HG02798 (cell line): ENCODE measurements at regions not wholly inside any gene's neighbourhood (a gene's known extent, or its start where the extent isn't known, plus 50 kb on each side); places are given as distances from the start of the nearest gene placed in this dataset.
A peak's percentile ranks its signal among the peaks of the same experiment; 100 is the strongest.

Experiments
- ATAC-seq: cut with Tn5 transposase; IDR thresholded peaks from one replicate; pipeline ENCODE4 v1.9.1; 2021; ENCODE audit warnings: mild to moderate bottlenecking; ENCODE audit not compliant: unreplicated experiment, poor library complexity

- ATAC-seq, result no peak
Measured at GRCh38 chr18:2351126-2351850, 220.0 kb downstream of the METTL4 start.

- no peak for ATAC-seq
Measured at GRCh38 chr18:2354292-2354691, 217.0 kb downstream of the METTL4 start.

GRCh38 chr18:2356906-2357305, 214.4 kb downstream of the METTL4 start:
- ATAC-seq, result no peak

GRCh38 chr18:2360861-2361260, 210.4 kb downstream of the METTL4 start:
- no peak for ATAC-seq

GRCh38 chr18:2368102-2368501, 203.2 kb downstream of the METTL4 start:
- no peak for ATAC-seq

GRCh38 chr18:2376707-2377106, 194.6 kb downstream of the METTL4 start:
- ATAC-seq, result no peak

GRCh38 chr18:2380101-2380500, 191.2 kb downstream of the METTL4 start:
- ATAC-seq, result no peak

GRCh38 chr18:2381539-2381938, 189.8 kb downstream of the METTL4 start:
- ATAC-seq, result peak; percentile 43

GRCh38 chr18:2387588-2387987, 183.7 kb downstream of the METTL4 start:
- no peak for ATAC-seq

- no peak for ATAC-seq
Measured at GRCh38 chr18:2390158-2390557, 181.1 kb downstream of the METTL4 start.

GRCh38 chr18:2391470-2391869, 179.8 kb downstream of the METTL4 start:
- no peak for ATAC-seq

- no peak for ATAC-seq
Measured at GRCh38 chr18:2392446-2392845, 178.9 kb downstream of the METTL4 start.

- ATAC-seq, result no peak
Measured at GRCh38 chr18:2394684-2395083, 176.6 kb downstream of the METTL4 start.

- peak; percentile 70 for ATAC-seq
Measured at GRCh38 chr18:2395427-2396161, 175.7 kb downstream of the METTL4 start.

GRCh38 chr18:2396162-2396505, 175.2 kb downstream of the METTL4 start:
- ATAC-seq, result peak; percentile 35

GRCh38 chr18:2400701-2401196, 170.6 kb downstream of the METTL4 start:
- no peak for ATAC-seq

- ATAC-seq, result no peak
Measured at GRCh38 chr18:2402084-2402483, 169.2 kb downstream of the METTL4 start.

- ATAC-seq, result no peak
Measured at GRCh38 chr18:2406544-2406943, 164.8 kb downstream of the METTL4 start.

- no peak for ATAC-seq
Measured at GRCh38 chr18:2407961-2408360, 163.3 kb downstream of the METTL4 start.

- ATAC-seq, result no peak
Measured at GRCh38 chr18:2409906-2410305, 161.4 kb downstream of the METTL4 start.

GRCh38 chr18:2410688-2411087, 160.6 kb downstream of the METTL4 start:
- ATAC-seq, result no peak
